ENCODE measurements at regions not wholly inside any gene's neighbourhood (a gene's known extent, or its start where the extent isn't known, plus 50 kb on each side); places are given as distances from the start of the nearest gene placed in this dataset.

DNA sequence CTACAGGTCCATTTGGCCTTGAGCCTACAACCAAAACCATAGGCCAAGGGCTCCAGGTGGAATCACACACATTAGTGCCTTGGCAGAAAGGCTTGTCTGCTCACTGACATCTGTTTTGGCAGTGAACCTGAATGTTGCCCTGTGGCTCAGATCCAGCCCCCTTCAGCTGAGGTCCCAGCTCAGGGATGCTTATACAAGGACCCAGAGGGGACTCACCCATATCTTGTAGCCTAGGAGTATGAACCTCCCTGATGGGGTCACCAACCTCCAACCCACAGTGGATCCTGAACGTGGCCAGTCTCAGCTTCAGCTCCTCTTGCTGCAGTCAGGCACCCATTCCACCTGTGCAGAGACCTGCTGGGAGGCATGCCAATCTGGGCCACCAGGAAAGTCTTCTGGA is 50.8 kb upstream of the HMX1 start:
- DNase-seq (ENCODE audit: low read depth in 1 of 2, low spot score in 1 of 2) = no peak

DNA sequence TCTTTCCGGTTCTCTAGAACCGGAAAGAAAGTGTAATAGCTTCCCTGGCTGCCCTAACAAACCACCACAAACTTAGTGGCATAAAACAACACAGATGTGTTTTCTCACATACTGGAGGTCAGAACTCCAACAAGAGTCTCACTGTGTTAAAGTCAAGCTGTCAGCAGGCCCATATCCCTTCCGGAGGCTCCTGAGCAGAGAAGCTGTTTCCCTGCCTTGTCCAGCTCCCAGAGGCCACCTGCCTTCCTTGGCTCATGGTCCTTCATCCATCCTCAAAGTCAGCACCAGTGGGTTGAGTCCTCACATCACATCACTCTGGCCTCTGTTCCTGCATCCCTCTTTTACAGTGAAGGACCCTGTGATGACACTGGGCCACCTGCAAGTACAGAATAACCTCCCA is 49.8 kb upstream of the HMX1 start:
- DNase-seq (ENCODE audit: low read depth in 1 of 2, low spot score in 1 of 2) = no peak
